Stimulated activated CD4-positive, alpha-beta T cell treated with anti-CD3 and anti-CD28 coated beads, Interleukin-4, amount 100 ng/mL, for 48 hours (primary cell): ENCODE measurements at regions not wholly inside any gene's neighbourhood (a gene's known extent, or its start where the extent isn't known, plus 50 kb on each side); places are given as distances from the start of the nearest gene placed in this dataset.

Experiments used
- DNase-seq, 2 donors: peaks; one replicate each; pipeline ENCODE4 v3.0.0-alpha.2; 2020; ENCODE audit warnings: low read depth in 2 of 2

GRCh38 chr5:3888310-3888709 lies 292.7 kb downstream of the IRX1 start:
- DNase-seq: no peak

DNA sequence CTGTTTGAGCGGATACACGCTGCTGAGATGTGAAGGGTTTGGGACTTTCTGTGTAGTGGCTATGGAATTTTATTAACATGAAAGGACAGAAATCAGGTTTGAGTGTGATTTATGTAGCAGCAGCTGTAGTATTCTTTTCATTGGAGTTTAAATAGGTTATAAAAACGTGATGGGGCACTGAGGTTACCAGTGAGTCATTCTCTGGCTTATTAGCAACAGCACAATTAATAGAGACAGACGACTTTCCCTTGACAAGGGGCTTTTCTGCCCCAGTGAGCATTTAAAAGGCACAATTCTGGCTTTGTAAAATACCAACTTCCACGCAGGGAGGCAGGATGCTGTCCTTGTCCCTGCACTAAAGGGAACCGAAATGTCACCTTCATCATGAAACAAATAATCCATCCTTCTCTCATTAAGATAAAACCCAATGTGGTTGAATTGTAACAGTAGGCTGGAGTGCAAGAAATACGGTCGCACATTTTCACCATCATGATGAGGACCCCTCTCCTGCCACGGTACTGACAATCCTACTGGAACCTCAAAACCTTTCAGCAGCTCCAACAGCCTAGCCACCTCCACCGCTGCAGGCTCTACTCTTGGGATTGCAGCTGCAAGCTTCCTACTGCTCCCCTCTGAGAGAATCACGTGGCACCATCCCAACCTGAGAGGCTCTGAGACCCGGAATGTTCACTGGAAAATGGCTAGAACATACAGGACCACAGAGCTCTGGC lies 293.9 kb downstream of the IRX1 start:
- no peak for DNase-seq

DNA sequence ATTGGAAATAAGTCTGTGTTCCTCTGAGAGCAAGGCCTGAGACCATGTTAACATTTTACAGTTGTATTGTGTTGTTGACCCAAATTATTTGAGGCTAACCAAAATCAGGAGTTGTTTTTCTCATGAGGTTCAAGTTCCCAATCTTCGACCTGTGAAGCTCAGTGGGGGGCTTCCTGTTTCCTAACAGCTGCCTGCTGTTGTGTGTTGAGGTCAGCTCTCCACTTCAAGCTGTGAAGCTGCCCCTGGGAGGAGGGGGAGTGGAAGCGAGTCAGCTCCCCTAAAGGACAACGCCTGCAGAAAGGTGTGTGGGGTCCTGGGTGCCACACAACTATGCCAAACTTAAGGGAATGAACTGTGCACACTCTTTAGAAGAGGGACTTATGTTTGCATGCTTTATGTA lies 295.5 kb downstream of the IRX1 start:
- DNase-seq: no peak

DNA sequence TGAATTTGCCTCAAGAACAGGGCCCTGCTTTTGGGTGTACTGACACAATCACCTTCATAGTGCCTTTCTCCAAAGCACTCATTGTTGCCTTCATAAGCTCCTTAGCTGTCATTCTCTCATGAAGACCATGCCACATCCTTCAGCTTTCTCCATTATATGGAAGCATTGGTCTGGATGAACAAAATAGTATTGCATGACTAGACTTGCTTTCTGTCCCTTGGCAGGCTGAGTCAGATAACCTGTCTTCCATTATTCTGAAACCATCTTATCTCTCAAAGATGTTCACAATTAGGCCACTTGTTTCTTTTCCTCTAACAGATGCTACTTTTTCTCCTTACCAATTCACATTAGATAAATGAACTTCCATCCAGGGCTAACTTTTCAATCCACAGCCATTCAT lies 297.9 kb downstream of the IRX1 start:
- no peak for DNase-seq

GRCh38 chr5:3893975-3894374 lies 298.3 kb downstream of the IRX1 start:
- no peak for DNase-seq

DNA sequence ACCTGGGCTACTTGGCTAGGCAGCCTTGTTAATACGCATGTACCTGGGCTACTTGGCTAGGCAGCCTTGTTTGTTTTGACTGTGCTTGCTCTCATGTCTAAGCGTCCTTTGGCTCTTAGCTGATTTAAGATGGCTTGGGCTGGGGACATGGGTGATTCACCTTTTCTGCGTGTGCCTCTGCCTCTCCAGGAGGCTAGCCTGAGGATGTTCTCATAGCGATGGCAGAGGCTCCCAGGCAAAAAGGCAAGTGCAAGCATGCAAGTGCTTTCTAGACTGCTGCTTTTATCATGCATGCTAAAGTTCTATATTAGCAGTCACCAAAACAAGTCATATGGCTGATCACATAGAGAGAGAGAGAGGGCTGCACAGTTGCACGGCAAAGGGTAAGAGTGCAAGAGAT lies 300.5 kb downstream of the IRX1 start:
- no peak for DNase-seq

GRCh38 chr5:3899093-3899492 lies 303.5 kb downstream of the IRX1 start:
- no peak for DNase-seq

- no peak for DNase-seq
These were observed 309.0 kb downstream of the IRX1 start for GRCh38 chr5:3904584-3904983.

GRCh38 chr5:3905031-3905430 lies 309.4 kb downstream of the IRX1 start:
- no peak for DNase-seq

DNA sequence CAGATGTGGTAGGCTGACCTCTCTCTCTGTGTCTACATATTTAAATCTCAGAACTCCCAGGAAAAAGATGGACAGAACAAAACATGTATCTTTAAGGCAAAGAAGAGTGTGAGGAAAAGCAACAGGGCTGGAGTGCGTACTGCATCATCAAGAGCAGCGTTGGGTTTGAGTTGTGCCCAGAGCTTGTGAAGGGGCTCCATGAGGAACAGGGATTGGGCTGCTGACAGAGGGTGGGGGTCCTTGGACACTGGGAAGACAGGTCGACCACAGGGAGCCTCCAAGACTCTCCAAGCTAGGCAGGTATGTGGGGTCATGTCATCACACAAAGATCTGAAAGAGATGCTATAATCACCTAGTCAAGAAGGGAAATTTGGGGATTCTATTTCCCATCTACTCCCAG lies 309.9 kb downstream of the IRX1 start:
- DNase-seq: no peak

DNA sequence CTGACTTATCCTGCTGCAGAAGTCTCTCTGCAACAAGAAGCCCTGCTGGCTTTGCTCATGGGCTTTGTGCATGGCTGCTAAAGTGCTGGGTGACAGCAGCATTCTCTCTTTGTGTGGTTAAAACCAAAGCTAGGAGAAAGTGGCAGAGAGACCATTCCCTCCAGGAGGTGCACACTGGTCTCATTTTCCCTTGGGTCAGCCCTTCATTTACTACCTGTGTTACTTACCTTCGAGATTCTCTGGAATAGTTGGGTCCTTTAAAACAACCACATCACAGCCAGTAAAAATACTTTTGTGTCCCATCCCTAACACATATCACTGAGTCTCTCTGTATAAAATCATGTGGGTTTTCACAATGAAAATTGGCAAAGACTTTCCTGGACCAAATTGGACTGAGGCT lies 315.5 kb downstream of the IRX1 start:
- no peak for DNase-seq

DNA sequence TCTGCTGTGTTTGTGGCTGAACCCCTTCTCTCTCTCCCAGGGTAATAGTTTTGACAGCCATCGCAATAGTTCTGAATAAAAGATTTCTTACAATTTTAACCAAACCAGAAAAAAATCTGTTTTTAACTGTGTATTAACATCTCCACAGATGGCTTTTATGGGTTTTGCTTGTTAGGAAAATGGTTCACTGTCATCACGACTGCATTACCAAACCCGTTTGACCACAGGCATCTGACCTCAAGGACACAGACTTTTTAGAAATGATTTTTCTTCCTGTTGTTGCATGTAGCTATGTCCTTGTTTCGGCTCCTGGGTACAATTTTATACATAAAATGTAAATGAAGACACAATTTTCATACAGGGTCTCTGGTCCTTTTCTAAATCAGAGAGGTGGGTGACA lies 316.1 kb downstream of the IRX1 start:
- no peak for DNase-seq

GRCh38 chr5:3912790-3913189 lies 317.2 kb downstream of the IRX1 start:
- no peak for DNase-seq

GRCh38 chr5:3913279-3913678 lies 317.6 kb downstream of the IRX1 start:
- no peak for DNase-seq

- no peak for DNase-seq
These were observed 329.4 kb downstream of the IRX1 start for GRCh38 chr5:3925022-3925421.

- DNase-seq: no peak
These were observed 330.3 kb downstream of the IRX1 start for GRCh38 chr5:3925935-3926334.

- DNase-seq: no peak
These were observed 334.2 kb downstream of the IRX1 start for GRCh38 chr5:3929799-3930198.

DNA sequence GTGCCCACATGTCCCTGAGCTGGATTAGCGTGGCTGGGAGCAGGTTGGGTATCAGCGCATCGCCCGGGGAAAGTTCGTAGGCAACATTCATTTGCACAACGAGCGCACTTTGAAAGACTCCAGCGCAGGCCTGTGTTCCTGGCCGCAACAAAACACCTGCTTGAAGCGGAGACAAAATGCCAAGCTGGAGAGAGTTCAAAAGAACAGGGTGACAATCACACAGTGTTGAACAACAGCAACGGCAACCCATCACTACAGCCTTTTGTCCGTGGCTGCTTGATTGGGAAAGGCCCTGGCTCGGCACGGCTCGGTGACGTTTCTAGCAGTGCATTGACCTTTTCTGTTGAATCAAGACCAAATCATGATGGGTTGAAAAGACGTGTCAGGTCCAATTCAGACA lies 336.3 kb downstream of the IRX1 start:
- DNase-seq: no peak

DNA sequence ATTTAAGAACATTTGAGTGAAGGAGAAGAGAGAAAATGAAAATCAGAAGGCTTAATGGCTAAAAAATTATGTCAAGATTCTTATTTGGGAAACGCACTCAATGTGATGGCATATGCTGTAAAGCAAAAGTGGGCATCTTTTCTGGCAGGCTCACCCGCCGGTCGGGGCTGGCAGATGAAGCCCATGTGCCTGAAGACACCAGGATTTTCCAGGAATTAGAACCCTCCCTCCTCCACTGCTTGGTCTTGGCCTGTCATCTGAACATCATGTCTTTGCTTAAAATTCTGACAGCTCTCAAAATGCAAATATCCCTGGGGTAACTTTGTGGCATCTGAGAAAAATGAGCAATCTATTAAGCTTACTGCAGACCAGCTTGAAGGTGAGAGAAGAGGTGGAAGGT lies 337.9 kb downstream of the IRX1 start:
- DNase-seq: no peak

- no peak for DNase-seq
These were observed 338.3 kb downstream of the IRX1 start for GRCh38 chr5:3933966-3934365.

- DNase-seq: no peak
These were observed 348.2 kb downstream of the IRX1 start for GRCh38 chr5:3943859-3944258.

DNA sequence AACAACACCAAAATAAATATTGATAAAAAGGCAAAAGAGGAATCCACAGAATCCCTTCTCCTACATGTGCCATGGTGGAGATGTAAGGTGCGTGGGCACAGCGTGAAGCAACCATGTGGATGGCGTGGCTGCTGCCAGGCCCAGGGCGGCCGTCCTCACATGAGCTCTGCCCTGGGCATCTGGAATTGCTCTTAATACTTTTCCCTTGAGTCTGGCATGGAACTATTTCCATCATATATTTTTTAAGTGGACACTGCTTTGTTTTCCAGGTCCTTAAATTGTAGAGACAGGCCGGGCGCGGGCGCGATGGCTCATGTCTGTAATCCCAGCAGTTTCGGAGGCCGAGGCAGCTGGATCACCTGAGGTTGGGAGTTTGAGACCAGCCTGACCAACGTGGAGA lies 349.3 kb downstream of the IRX1 start:
- DNase-seq: no peak

- no peak for DNase-seq
These were observed 353.2 kb downstream of the IRX1 start for GRCh38 chr5:3948838-3949237.

GRCh38 chr5:3954199-3954598 lies 358.6 kb downstream of the IRX1 start:
- DNase-seq: no peak
